Central memory CD8-positive, alpha-beta T cell (primary cell): ENCODE measurements at regions not wholly inside any gene's neighbourhood (a gene's known extent, or its start where the extent isn't known, plus 50 kb on each side); places are given as distances from the start of the nearest gene placed in this dataset.

Source experiments
- ATAC-seq: fragments of 150-1000 bp; cut with Tn5 transposase; replicated peaks from 2 replicates; pipeline ENCODE4 v1.10.0; 2022; ENCODE audit warnings: mild to moderate bottlenecking, moderate FRiP score, moderate number of reproducible peaks; ENCODE audit not compliant: poor library complexity, severe bottlenecking; ENCODE audit errors: extremely low read depth
- DNase-seq, 2 donors: peaks; one replicate each; pipeline ENCODE4 v3.0.0; 2021; ENCODE audit warnings: low spot score in 2 of 2
- H3K27ac Mint-ChIP-seq: one replicate; pipeline ENCODE4 v1.8.0; 2022; ENCODE audit warnings: low read depth, mild to moderate bottlenecking, moderate library complexity, mixed read lengths
- H3K27me3 Mint-ChIP-seq: one replicate; pipeline ENCODE4 v1.8.0; 2022; ENCODE audit warnings: mixed read lengths
- H3K36me3 Mint-ChIP-seq: one replicate; pipeline ENCODE4 v1.8.0; 2022; ENCODE audit warnings: mild to moderate bottlenecking, moderate library complexity, mixed read lengths; ENCODE audit not compliant: insufficient read depth
- H3K4me1 Mint-ChIP-seq: one replicate; pipeline ENCODE4 v1.8.0; 2022; ENCODE audit warnings: mixed read lengths
- H3K4me3 Mint-ChIP-seq: one replicate; pipeline ENCODE4 v1.8.0; 2022; ENCODE audit warnings: mild to moderate bottlenecking, moderate library complexity, mixed read lengths
- H3K9me3 Mint-ChIP-seq: one replicate; pipeline ENCODE4 v1.8.0; 2022; ENCODE audit warnings: mixed read lengths

GRCh38 chr11:120061036-120061760 is 76.7 kb downstream of the TRIM29 start:
- Mint-ChIP-seq H3K36me3 (no peaks in the 10 kb centered on the region), H3K4me3 (no peak overlapping the region), H3K27ac (no peak overlapping the region), H3K9me3 (no peaks in the 10 kb centered on the region), H3K4me1 (no peaks in the 10 kb centered on the region), H3K27me3 (peaks cover 55% of the 10 kb centered on the region)
- DNase-seq (no peak), ATAC-seq (no peak)

GRCh38 chr11:120060512-120060911 is 77.4 kb downstream of the TRIM29 start:
- no peak overlapping the region for H3K4me3 Mint-ChIP-seq
- no peak for DNase-seq
- ATAC-seq = no peak
- peaks cover 55% of the 10 kb centered on the region for H3K27me3 Mint-ChIP-seq
- H3K9me3 Mint-ChIP-seq = no peaks in the 10 kb centered on the region
- H3K27ac Mint-ChIP-seq = no peak overlapping the region
- H3K36me3 Mint-ChIP-seq = no peaks in the 10 kb centered on the region
- no peaks in the 10 kb centered on the region for H3K4me1 Mint-ChIP-seq

- H3K27ac Mint-ChIP-seq = no peak overlapping the region
- no peak for ATAC-seq
- DNase-seq = no peak
- H3K4me1 Mint-ChIP-seq = no peaks in the 10 kb centered on the region
- no peaks in the 10 kb centered on the region for H3K36me3 Mint-ChIP-seq
- peaks cover 58% of the 10 kb centered on the region for H3K27me3 Mint-ChIP-seq
- no peak overlapping the region for H3K4me3 Mint-ChIP-seq
- H3K9me3 Mint-ChIP-seq = no peaks in the 10 kb centered on the region
Observed at GRCh38 chr11:120058931-120059330, 79.0 kb downstream of the TRIM29 start.

- ATAC-seq = no peak
- peaks cover 69% of the 10 kb centered on the region for H3K27me3 Mint-ChIP-seq
- no peaks in the 10 kb centered on the region for H3K4me1 Mint-ChIP-seq
- H3K36me3 Mint-ChIP-seq = no peaks in the 10 kb centered on the region
- no peak overlapping the region for H3K4me3 Mint-ChIP-seq
- no peak overlapping the region for H3K27ac Mint-ChIP-seq
- DNase-seq = no peak
- no peaks in the 10 kb centered on the region for H3K9me3 Mint-ChIP-seq
Observed at GRCh38 chr11:120057595-120058581, 80.0 kb downstream of the TRIM29 start.

GRCh38 chr11:120057028-120057330 is 80.9 kb downstream of the TRIM29 start:
- peaks cover 73% of the 10 kb centered on the region for H3K27me3 Mint-ChIP-seq

GRCh38 chr11:120056301-120057027 is 81.4 kb downstream of the TRIM29 start:
- H3K27me3 Mint-ChIP-seq = peaks cover 73% of the 10 kb centered on the region

More at GRCh38 chr11:120057028-120057330, 80.9 kb downstream of the TRIM29 start:
- no peak overlapping the region for H3K27ac Mint-ChIP-seq
- DNase-seq (no peak), ATAC-seq (no peak)
- H3K4me1 Mint-ChIP-seq = no peaks in the 10 kb centered on the region
- no peaks in the 10 kb centered on the region for H3K9me3 Mint-ChIP-seq
- H3K36me3 Mint-ChIP-seq = no peaks in the 10 kb centered on the region
- H3K4me3 Mint-ChIP-seq = no peak overlapping the region

GRCh38 chr11:120055646-120056045 is 82.3 kb downstream of the TRIM29 start:
- DNase-seq (no peak), ATAC-seq (no peak)
- no peaks in the 10 kb centered on the region for H3K36me3 Mint-ChIP-seq
- no peaks in the 10 kb centered on the region for H3K9me3 Mint-ChIP-seq
- H3K4me1 Mint-ChIP-seq = no peaks in the 10 kb centered on the region
- H3K4me3 Mint-ChIP-seq = no peak overlapping the region
- H3K27ac Mint-ChIP-seq = no peak overlapping the region
- peaks cover 73% of the 10 kb centered on the region for H3K27me3 Mint-ChIP-seq

More at GRCh38 chr11:120056301-120057027, 81.4 kb downstream of the TRIM29 start:
- H3K9me3 Mint-ChIP-seq = no peaks in the 10 kb centered on the region
- no peak overlapping the region for H3K27ac Mint-ChIP-seq
- no peaks in the 10 kb centered on the region for H3K4me1 Mint-ChIP-seq
- H3K36me3 Mint-ChIP-seq = no peaks in the 10 kb centered on the region
- ATAC-seq (no peak), DNase-seq (no peak)
- H3K4me3 Mint-ChIP-seq = no peak overlapping the region

GRCh38 chr11:120054753-120055045 is 83.2 kb downstream of the TRIM29 start:
- no peak for ATAC-seq
- no peaks in the 10 kb centered on the region for H3K4me1 Mint-ChIP-seq
- no peaks in the 10 kb centered on the region for H3K36me3 Mint-ChIP-seq
- no peak for DNase-seq
- H3K27me3 Mint-ChIP-seq = peaks cover 83% of the 10 kb centered on the region
- no peak overlapping the region for H3K4me3 Mint-ChIP-seq
- H3K27ac Mint-ChIP-seq = no peak overlapping the region
- H3K9me3 Mint-ChIP-seq = no peaks in the 10 kb centered on the region

GRCh38 chr11:120054016-120054752 is 83.7 kb downstream of the TRIM29 start:
- Mint-ChIP-seq H3K4me3 (no peak overlapping the region), H3K4me1 (no peaks in the 10 kb centered on the region), H3K27me3 (peaks cover 81% of the 10 kb centered on the region), H3K27ac (no peak overlapping the region), H3K9me3 (no peaks in the 10 kb centered on the region), H3K36me3 (no peaks in the 10 kb centered on the region)
- DNase-seq (no peak), ATAC-seq (no peak)

- Mint-ChIP-seq H3K27ac (no peak overlapping the region), H3K27me3 (peaks cover 71% of the 10 kb centered on the region), H3K4me1 (no peaks in the 10 kb centered on the region), H3K36me3 (no peaks in the 10 kb centered on the region), H3K9me3 (peaks cover 7% of the 10 kb centered on the region), H3K4me3 (no peak overlapping the region)
- ATAC-seq (no peak), DNase-seq (no peak)
Observed at GRCh38 chr11:120052196-120052775, 85.6 kb downstream of the TRIM29 start.

GRCh38 chr11:120044011-120044675 is 93.8 kb downstream of the TRIM29 start:
- ATAC-seq (no peak), DNase-seq (no peak)
- Mint-ChIP-seq H3K27me3 (peaks cover 80% of the 10 kb centered on the region), H3K9me3 (peaks cover 21% of the 10 kb centered on the region), H3K4me1 (no peaks in the 10 kb centered on the region), H3K27ac (no peak overlapping the region), H3K36me3 (peaks cover 2% of the 10 kb centered on the region), H3K4me3 (no peak overlapping the region)
